K562 (cell line): ENCODE measurements at regions not wholly inside any gene's neighbourhood (a gene's known extent, or its start where the extent isn't known, plus 50 kb on each side); places are given as distances from the start of the nearest gene placed in this dataset.

Source experiments
- CBFA2T3 ChIP-seq: fragments of 450-650 bp; IDR thresholded peaks from 2 replicates; pipeline ENCODE4 v1.6.1; 2017
- DPF2 ChIP-seq: fragments of 450-650 bp; IDR thresholded peaks from 2 replicates; pipeline ENCODE4 v1.6.1; 2016
- ELF1 ChIP-seq: fragments of 200-800 bp; sonication (Bioruptor generic); IDR thresholded peaks from 2 replicates; pipeline ENCODE4 v1.6.1; 2016; ENCODE audit warnings: missing genetic modification characterization, missing compliant biosample characterization
- KLF10 ChIP-seq: fragments of 250-450 bp; sonication (Bioruptor Pico); IDR thresholded peaks from 2 replicates; pipeline ENCODE4 v1.6.1; 2021; ENCODE audit warnings: matching md5 sums
- MAFG ChIP-seq: fragments of 450-650 bp; conservative IDR thresholded peaks from 2 replicates; pipeline ENCODE4 v1.6.1; 2016; ENCODE audit warnings: missing genetic modification characterization, missing compliant biosample characterization
- MBD1 ChIP-seq: fragments of 250-450 bp; sonication (Bioruptor Pico); IDR thresholded peaks from 2 replicates; pipeline ENCODE4 v1.8.0; 2022; ENCODE audit warnings: inconsistent platforms
- MCM2 ChIP-seq: fragments of 450-650 bp; IDR thresholded peaks from 2 replicates; pipeline ENCODE4 v1.6.1; 2017; ENCODE audit warnings: low read depth, mild to moderate bottlenecking
- MITF ChIP-seq: IDR thresholded peaks from 2 replicates; pipeline ENCODE4 v1.6.1; 2014; ENCODE audit warnings: antibody characterized with exemption
- MYBL2 ChIP-seq, 2 experiments: fragments of 450-650 bp in 1 of 2; sonication (generic) in 1 of 2; formaldehyde crosslinking in 1 of 2; IDR thresholded peaks; 2 replicates each; pipeline versions ENCODE4 v1.6.1 to v1.8.1; 2017 to 2022; ENCODE audit warnings: borderline replicate concordance in 1 of 2, inconsistent platforms in 1 of 2, low read depth in 1 of 2, mild to moderate bottlenecking in 1 of 2, missing genetic modification reagents in 1 of 2, moderate library complexity in 1 of 2
- NFRKB ChIP-seq: fragments of 450-650 bp; IDR thresholded peaks from 2 replicates; pipeline ENCODE4 v1.6.1; 2016; ENCODE audit warnings: low read depth
- PATZ1 ChIP-seq: fragments of 250-450 bp; sonication (Bioruptor Pico); IDR thresholded peaks from 2 replicates; pipeline ENCODE4 v1.5.0; 2020; ENCODE audit warnings: mild to moderate bottlenecking, borderline replicate concordance
- PKNOX1 ChIP-seq: fragments of 450-650 bp; IDR thresholded peaks from 2 replicates; pipeline ENCODE4 v1.6.1; 2016
- POLR2A ChIP-seq: fragments of 450-650 bp; conservative IDR thresholded peaks from 2 replicates; pipeline ENCODE4 v1.6.1; 2016
- POLR2B ChIP-seq: fragments of 450-650 bp; IDR thresholded peaks from 2 replicates; pipeline ENCODE4 v1.6.1; 2018; ENCODE audit warnings: low read depth; ENCODE audit not compliant: partially characterized antibody
- PTTG1 ChIP-seq: fragments of 450-650 bp; IDR thresholded peaks from 2 replicates; pipeline ENCODE4 v1.6.1; 2016; ENCODE audit warnings: low read depth, mild to moderate bottlenecking, missing genetic modification characterization, missing compliant biosample characterization
- RBM15 ChIP-seq: fragments of 200-400 bp; formaldehyde crosslinking; IDR thresholded peaks from 2 replicates; pipeline ENCODE4 v1.6.1; 2018; ENCODE audit warnings: mild to moderate bottlenecking, low read length, moderate library complexity; ENCODE audit not compliant: insufficient read depth
- SMC3 ChIP-seq: conservative IDR thresholded peaks from 2 replicates; pipeline ENCODE4 v1.6.1; 2011; ENCODE audit warnings: low read depth, low read length, improper control_type of control experiment; ENCODE audit not compliant: insufficient read depth
- TCF3 ChIP-seq: sonication (generic); formaldehyde crosslinking; IDR thresholded peaks from 2 replicates; pipeline ENCODE4 v1.4.0; 2020; ENCODE audit warnings: mild to moderate bottlenecking, missing genetic modification reagents
- USF2 ChIP-seq: sonication (generic); formaldehyde crosslinking; IDR thresholded peaks from 2 replicates; pipeline ENCODE4 v1.5.0; 2020; ENCODE audit warnings: missing genetic modification reagents
- ZNF41 ChIP-seq: fragments of 250-450 bp; sonication (Bioruptor Pico); conservative IDR thresholded peaks from 2 replicates; pipeline ENCODE4 v1.4.0; 2020; ENCODE audit warnings: mild to moderate bottlenecking
- ZNF655 ChIP-seq: fragments of 250-450 bp; sonication (Bioruptor Pico); IDR thresholded peaks from 2 replicates; pipeline ENCODE4 v1.5.0; 2021

- no peak for TF ChIP-seq ZNF655 (CRISPR knock-in tag)
- peak; percentile 31; the same call in 1 of the 2 replicates for TF ChIP-seq MYBL2 (IDR thresholded peaks at IDR 0.05; ENCODE audit: low read depth)
- TF ChIP-seq MYBL2 (CRISPR knock-in tag; IDR thresholded peaks at IDR 0.05; ENCODE audit: borderline replicate concordance): no peak
- peak; percentile 68 for TF ChIP-seq USF2 (CRISPR knock-in tag)
- peak; percentile 75; the same call in 1 of the 2 replicates for TF ChIP-seq MITF
- TF ChIP-seq NFRKB: peak; percentile 44
- TF ChIP-seq RBM15: no peak
- no peak; the same call in 1 of the 2 replicates for TF ChIP-seq ZNF41 (CRISPR knock-in tag)
- no peak for TF ChIP-seq MCM2
- TF ChIP-seq PTTG1 (tag): no peak
- no peak for TF ChIP-seq POLR2A
- peak; percentile 78 for TF ChIP-seq MAFG
- no peak for TF ChIP-seq KLF10 (CRISPR knock-in tag)
- TF ChIP-seq DPF2: peak; percentile 97
- peak; percentile 44; the same call in 1 of the 2 replicates for TF ChIP-seq ELF1 (tag)
- TF ChIP-seq MBD1 (CRISPR knock-in tag): no peak
- peak; percentile 15; the same call in 1 of the 2 replicates for TF ChIP-seq PATZ1 (CRISPR knock-in tag)
- TF ChIP-seq CBFA2T3: peak; percentile 96
- peak; percentile 33 for TF ChIP-seq POLR2B
- no peak for TF ChIP-seq SMC3
- peak; percentile 56 for TF ChIP-seq PKNOX1
- peak; percentile 96 for TF ChIP-seq TCF3
Measured at GRCh38 chr16:79869304-79870015, 268.9 kb upstream of the MAF start (continued).
